HG03159 (cell line): ENCODE measurements at regions not wholly inside any gene's neighbourhood (a gene's known extent, or its start where the extent isn't known, plus 50 kb on each side); places are given as distances from the start of the nearest gene placed in this dataset.

Source experiments
- ATAC-seq: cut with Tn5 transposase; IDR thresholded peaks from one replicate; pipeline ENCODE4 v1.9.1; 2021; ENCODE audit warnings: mild to moderate bottlenecking, moderate library complexity; ENCODE audit not compliant: unreplicated experiment

DNA sequence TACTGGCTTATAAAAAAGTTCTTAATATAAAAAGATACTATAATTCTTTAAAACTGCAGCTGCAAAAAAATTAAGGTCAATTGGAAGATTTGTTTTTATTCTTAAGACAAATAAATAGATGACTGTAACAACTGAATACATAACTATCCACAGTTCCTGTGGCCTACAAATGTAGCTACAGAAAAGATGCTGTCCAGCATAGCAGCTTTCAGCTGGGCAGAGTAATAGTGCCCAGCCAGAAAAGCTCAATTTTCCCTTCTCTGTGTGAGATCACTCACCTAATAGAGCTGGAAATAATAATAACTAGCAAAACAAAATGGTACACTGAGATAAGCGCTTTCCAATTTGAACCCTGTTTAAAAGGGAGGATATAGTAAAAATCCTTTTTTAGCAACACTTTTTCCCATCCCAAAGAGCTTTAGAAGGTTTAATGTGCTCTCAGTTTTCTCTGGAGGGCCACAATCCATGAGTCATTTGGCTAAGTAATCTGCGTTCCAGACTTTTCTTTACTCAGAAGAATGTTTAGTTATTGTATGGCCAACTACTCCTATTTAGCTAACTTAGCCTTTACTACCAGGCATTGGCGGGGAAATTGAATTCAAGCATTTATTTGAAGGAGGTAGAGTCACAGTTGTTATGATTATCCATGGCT lies 158.1 kb upstream of the SLC39A10 start:
- no peak for ATAC-seq

- peak; percentile 60 for ATAC-seq
These were observed 158.8 kb upstream of the SLC39A10 start for GRCh38 chr2:195498176-195498575.

DNA sequence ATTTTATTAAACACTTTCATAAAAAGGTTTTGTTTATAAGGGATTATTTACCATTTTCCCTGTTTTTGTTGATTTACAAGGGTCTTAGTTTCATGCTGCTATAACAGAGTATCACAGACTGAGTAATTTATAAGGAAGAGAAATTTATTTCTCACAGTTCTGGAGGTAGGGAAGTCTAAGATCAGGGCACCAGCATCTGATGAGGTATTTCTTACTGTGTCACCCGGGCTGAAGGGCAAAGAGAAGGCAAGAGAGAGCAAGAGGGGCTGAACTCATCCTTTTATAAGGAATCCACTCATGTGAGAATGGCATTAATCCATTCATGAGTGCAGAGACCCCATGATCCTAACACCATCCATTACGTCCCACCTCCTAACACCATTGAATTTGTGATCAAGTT lies 160.0 kb upstream of the SLC39A10 start:
- ATAC-seq, result no peak

- no peak for ATAC-seq
These were observed 161.1 kb upstream of the SLC39A10 start for GRCh38 chr2:195495966-195496365.

GRCh38 chr2:195495351-195495750 lies 161.7 kb upstream of the SLC39A10 start:
- ATAC-seq, result no peak

- no peak for ATAC-seq
These were observed 162.6 kb upstream of the SLC39A10 start for GRCh38 chr2:195494451-195494850.

GRCh38 chr2:195493416-195493815 lies 163.6 kb upstream of the SLC39A10 start:
- no peak for ATAC-seq

GRCh38 chr2:195490319-195490718 lies 166.7 kb upstream of the SLC39A10 start:
- no peak for ATAC-seq

- ATAC-seq, result no peak
These were observed 167.9 kb upstream of the SLC39A10 start for GRCh38 chr2:195489101-195489500.

GRCh38 chr2:195488567-195488966 lies 168.5 kb upstream of the SLC39A10 start:
- ATAC-seq, result no peak

DNA sequence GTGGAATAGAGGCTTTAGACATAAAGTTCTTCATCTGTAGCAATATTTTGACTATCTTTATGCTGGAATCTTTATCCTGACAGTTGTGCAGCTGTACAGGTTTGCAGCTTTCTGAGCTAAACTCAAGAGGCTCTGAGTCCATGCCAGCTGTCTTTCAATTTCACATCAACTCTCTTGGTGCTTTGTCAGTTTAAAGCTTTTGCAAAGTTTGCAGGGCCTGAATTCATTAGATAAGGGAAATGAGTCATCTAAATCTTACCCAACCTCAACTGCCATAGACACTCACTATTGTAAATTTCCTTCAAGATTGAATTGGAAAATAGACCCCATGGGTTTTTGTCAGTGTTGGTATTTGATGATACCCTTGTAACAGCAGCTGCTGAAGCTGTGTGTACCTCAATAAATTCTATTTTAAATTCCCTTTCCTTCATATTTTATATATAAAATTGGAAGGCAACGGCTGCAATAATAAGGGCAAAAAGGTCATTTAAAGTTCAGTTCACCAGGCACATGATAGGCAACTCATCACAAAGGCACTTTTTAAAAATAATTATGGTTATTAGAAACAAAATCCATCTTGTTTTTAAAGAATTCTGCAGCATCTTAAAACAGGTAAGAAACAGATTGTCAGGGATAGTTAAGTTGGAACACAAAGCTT lies 169.9 kb upstream of the SLC39A10 start:
- ATAC-seq, result peak; percentile 92

DNA sequence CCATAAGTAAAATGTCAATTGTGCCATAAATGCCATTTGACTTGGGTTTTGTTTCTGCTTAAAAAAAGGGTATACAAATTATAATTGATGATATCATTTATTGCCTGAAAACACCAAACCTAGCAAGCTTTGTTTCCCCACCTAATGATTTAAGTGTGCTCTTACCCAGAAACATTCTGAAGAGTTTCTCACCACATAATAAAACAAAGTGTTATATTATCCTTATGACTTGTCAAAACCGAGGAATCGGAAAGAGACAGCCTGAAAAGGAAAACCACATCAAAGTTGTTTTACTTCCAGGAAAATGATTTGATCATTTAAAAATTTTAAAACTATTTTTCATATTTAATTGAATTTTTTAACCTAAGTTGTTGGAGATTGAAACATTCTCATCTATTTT lies 170.5 kb upstream of the SLC39A10 start:
- ATAC-seq, result no peak

- ATAC-seq, result no peak
These were observed 175.0 kb upstream of the SLC39A10 start for GRCh38 chr2:195482010-195482409.

DNA sequence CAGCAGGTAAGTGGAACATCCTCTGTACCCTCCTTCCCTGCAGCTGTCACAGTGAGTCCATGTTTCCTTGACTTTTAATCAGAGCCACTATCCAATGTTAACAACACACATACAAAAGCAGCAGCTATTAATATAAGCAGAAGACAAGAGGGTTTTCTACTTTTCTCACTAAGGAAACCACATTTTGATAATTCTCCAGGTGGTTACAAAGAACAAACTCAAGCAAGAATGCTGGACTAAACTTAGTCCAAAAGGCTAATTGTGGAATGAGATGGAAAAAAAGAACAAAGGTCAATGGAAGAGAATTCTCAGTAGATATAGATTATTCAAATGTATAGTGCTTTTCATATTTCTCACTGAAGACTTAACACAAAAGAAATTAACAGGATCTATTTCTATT lies 176.9 kb upstream of the SLC39A10 start:
- no peak for ATAC-seq

DNA sequence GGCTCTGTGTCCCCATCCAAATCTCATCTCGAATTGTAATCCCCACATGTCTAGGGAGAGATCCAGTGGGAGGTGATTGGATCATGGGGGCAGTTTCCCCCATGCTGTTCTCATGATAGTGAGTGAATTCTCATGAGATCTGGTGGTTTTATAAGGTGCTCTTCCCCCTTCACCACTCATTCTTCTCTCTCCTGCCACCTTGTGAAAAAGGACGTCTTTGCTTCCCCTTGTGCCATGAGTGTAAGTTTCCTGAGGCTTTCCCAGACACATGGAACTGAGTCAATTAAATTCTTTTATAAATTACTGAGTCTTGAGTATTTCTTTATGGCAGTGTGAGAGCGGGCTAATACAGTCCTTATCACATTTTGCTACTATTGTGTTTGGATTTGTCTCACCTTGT lies 177.6 kb upstream of the SLC39A10 start:
- ATAC-seq, result no peak

DNA sequence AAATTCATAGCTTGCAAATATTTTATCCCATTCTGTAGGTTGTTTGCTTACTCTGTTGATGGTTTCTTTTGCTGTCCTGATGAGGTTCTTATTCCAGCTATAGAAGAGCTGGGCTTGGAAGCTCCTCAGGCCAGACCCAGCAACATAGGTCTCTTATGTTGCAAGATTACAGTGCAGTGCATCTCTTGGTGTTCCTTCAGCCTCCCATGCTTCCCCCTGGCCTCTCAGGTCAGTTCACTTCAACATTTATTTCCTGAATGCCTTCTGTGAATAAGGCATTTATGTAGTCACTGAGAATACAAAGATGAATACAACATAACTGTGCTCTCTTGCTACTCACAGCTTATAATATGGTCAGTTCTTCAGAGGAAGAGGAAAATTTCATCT lies 179.0 kb upstream of the SLC39A10 start:
- peak; percentile 9 for ATAC-seq

- peak; percentile 73 for ATAC-seq
These were observed 179.6 kb upstream of the SLC39A10 start for GRCh38 chr2:195477248-195477995.

DNA sequence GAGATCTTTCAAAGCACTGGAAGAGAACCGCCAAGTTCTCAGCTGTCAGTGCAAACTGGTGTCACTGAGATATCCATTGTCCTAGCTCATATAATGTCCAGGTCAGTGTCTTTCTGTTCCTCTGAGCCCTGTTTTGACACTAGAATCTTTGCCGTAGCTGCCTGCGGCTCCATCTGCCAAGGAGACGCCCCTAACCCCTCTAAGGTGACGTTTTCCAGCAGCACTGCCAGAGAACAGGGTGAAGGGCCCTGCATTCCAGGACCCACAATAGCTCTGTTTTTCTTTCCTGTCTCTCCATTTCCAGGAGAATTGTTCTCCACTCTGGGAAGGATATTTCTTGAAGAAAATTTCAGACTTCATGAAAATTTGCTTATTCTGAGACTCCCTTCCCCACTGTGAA lies 181.7 kb upstream of the SLC39A10 start:
- ATAC-seq, result no peak

- ATAC-seq, result no peak
These were observed 183.2 kb upstream of the SLC39A10 start for GRCh38 chr2:195473862-195474261.

DNA sequence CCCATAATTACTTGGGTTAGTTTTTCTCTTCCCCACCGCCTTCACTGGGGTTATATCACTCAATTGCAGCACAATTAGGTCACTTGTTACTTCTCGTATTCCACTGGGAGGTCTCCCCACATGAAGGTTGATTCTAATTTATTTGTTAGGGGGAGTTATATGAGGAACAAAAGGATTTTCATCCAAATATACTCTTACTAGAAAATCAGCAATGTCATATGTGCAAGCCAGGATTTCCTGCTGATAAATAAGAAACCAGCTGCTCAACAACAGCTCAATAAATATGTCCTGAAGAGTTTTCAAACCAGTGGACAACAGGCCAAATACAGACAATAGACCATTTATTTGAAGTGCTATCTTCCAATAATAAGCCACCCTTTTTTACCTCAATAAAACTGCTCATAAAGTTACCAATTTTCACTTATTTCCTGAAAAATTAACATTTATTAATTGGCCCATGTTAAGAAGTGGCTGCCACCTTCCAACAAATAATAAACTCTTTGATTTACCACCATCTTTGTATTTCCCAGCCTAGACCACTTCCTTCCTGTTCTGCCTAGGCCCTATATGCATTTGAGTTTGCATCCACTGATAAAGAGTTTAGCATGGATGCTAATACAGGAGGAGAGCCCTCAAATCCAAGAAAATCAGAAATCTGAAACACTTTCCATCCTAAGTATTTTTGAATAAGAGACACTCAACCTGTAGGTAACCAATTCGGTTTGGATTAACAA lies 184.4 kb upstream of the SLC39A10 start:
- ATAC-seq, result no peak

GRCh38 chr2:195471807-195472206 lies 185.2 kb upstream of the SLC39A10 start:
- ATAC-seq, result no peak
